HG03378 (cell line): ENCODE measurements at regions not wholly inside any gene's neighbourhood (a gene's known extent, or its start where the extent isn't known, plus 50 kb on each side); places are given as distances from the start of the nearest gene placed in this dataset.
A peak's percentile ranks its signal among the peaks of the same experiment; 100 is the strongest.

Source experiments
- ATAC-seq: cut with Tn5 transposase; IDR thresholded peaks from one replicate; pipeline ENCODE4 v1.9.1; 2021; ENCODE audit warnings: mild to moderate bottlenecking, moderate library complexity; ENCODE audit not compliant: unreplicated experiment

DNA sequence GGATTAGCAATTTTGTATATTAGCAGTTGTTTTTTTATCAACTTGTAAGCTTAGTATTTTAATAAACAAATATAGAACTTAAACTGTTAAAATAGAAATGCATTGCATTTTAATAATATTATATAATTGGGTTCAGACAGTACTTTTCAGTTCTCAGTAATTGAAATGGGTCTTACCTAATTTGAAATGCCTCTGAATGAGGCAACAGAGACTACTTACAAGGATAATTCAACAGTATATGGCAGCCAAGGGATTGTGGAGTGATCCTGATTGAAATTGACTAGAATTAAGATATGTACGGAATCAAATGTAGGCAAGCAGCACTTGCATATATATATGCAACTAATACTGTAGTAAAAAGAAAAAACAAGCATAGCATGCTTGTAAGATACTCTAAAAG, 1503.9 kb upstream of the MIR17HG start:
- ATAC-seq: no peak

DNA sequence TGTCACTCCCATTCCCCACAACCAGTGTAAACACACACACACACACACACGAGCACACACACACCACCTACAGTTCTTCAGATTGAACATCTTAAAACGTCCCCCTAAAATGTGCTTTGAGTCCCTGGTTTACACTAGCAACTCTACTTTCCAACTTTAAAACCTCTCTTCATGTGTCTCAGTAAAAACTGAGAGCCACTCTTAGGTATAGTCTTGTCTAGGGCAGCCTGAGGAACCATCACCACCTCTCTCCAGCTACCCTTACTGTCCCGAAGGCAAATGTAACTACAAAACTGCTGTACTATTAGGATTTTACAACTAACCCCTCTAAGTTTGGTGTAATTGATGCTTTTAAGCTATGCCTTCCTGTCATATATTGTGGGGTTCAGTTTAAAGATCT, 1501.6 kb upstream of the MIR17HG start:
- no peak for ATAC-seq

DNA sequence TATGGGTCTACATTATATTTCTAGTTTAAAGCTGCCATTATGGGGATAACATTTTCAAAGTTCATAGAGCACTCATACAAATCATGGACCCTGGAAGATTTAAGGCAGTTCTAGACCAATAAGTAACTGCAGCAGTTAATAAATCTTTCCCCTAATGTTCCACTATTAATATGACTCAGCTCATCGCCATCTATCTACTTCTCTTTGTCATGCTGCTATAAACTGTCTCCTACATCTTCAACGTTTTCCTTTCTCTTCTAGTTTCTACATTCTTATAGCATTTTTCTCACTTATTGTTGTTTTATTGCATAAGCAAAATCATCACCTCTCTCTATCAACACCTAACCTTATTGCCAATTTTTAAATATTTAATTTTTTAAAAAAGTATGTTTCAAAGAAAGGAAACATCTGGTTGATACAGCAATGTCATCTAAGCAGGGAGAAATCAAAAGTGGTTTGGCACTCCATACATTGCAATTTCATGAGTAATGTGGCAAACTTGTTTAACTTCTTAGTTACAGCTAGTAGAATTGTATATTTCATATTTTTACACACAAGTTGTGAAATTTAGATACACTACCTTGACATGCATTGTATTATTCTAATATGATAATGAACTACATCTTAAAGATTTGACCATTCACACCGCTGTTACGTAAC, 1500.4 kb upstream of the MIR17HG start:
- ATAC-seq: no peak

DNA sequence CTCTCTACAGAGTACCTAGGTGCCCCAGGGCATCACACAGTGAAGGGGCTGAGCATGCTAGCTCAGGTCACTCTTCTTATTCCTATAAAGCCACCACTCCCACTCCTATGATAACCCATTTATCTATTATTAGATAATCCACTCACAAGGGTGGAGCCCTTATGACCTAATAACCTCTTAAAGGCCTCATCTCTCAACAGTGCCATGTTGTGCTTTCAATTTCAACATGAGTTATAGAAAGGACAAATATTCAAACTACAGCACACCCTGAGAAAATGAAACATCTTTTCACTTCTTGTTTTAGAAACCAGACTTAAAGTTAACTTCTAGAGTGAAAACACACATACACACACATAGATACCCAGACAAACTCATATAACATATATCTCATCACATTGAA, 1494.9 kb upstream of the MIR17HG start:
- no peak for ATAC-seq

DNA sequence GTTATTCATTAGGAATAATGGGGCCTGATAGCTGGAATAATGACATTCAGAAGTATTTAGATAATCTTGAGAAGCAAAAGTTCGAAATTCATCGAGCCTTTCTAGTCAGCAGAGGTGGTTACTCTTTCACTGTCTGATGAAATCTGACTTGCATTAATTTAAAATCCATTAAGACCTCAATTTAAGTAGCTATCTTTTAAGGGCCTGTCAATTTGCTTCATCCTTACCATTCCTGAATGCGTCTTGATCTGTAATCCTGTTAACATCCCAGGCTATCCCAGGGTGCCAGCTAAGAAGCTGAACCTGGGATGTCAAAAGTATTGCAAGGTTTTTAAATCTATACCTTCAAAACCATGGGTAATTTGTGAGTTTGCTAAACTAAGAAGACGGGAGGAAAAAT, 1491.0 kb upstream of the MIR17HG start:
- ATAC-seq: no peak

DNA sequence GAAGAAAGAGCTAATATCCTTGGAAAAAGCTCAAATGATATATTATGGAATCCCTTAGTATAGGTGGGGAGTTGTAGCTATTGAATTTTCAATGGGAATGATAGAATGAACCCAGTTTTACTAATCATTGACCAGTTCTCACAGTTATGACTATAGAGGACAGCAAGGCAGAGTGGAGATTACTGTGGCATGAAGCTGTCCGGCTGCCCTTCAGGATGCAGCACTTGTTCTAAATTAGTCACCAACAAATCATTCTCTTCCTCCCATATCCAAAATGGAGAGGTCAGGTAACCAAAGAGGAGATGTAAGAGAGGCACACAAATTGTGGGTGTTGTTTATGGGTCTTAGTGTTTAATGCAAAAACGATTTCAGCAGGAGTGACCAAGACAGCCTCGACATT, 1490.0 kb upstream of the MIR17HG start:
- no peak for ATAC-seq

DNA sequence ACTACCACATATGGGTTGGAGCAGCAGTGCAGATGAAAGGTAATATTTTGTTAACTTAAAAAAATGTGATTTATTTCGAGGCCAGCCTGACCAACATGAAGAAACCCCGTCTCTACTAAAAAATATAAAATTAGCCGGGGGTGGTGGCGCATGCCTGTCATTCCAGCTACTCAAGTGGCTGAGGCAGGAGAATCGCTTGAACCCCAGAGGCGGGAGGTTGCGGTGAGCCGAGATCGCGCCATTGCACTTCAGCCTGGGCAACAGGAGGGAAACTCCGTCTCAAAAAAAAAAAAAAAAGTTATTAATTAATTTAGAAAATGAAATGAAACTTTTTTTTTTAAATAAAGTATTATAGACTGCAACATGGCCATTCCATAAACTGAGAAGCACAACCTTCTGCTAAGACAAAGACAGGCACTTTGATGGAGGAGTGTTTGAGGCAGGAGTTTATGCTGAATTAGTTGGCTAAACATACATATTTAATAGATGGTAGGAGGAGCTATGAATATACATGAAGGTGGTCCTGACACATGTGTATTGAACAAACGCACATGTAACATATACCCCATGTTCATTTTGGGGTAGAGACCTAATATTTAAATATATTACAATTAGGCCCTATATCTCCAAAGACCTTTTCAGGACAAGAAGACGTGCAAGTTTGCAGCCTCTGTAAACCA, 1485.3 kb upstream of the MIR17HG start:
- no peak for ATAC-seq

DNA sequence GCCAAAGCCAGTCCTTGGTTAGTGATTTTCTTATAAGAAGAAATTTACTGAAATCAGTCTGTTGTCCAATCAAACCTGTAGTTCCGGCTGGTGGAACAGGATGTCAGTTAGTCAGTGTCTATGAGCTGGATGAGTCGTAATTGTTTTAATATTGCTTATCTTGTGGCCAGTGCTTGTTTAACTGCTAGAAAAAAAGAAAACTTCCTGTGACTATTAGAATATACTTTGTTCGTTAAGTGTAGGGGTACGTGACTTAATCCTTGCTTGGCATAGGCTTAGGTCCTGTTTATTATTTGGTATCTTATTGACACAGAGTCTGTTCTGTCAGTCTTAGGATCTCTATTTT, 1484.8 kb upstream of the MIR17HG start:
- no peak for ATAC-seq

DNA sequence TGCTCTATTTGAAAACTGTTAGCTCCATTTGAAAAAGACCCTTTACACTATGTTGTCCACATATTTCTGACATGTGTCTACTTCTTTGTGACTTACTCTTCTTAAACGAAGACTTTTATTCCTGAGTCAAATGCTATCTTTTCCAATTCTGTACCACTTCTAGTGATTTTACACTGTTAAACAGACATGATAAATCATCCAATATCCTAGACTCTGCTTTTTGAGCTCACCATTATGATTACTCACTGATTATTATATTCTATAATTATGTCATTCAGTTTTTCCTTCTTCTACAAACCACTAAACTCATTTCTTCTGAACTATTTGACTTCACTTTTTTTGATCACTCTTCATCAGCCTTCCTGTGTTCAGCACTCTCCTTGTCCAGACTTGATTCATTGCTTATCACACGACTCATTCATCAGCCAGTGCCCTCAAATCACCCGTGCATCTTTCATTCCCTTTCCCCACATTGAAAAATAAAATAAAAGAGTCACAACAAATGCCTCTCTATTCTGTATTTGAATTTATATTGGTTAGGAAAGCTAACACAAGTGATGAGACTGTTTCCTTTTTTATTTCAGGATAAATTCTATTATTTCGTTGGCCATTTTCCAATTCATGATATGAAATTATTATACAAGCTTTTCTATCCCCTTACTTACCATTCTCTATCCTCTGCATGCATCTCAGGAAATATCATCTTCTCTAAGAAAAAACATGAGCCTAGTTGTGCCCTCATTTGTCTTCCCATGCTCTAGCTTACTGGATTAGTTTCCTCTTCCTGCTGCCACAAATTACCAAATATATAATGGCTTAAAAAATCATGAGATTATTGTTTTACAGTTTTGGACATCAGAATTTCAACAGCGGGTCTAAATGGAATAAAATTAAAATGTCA, 1482.1 kb upstream of the MIR17HG start:
- ATAC-seq: no peak

DNA sequence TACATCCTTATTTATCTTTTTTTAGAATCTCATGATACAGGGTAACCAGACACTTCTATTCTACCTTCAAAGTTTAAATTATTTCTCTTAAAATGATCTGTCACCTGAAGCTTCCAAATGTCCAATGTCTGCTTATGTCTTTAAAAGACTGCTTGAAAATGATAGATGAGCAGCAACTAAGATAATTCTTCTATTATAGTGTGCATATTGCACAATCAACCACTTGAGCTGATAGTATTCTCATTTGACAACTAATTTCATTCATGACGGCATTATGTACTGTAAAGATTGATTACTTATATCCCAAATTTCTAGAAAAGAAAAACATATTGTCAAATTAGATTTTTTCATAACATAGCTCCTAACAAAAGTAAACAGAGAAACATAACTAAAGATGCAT, 1478.2 kb upstream of the MIR17HG start:
- ATAC-seq: no peak

DNA sequence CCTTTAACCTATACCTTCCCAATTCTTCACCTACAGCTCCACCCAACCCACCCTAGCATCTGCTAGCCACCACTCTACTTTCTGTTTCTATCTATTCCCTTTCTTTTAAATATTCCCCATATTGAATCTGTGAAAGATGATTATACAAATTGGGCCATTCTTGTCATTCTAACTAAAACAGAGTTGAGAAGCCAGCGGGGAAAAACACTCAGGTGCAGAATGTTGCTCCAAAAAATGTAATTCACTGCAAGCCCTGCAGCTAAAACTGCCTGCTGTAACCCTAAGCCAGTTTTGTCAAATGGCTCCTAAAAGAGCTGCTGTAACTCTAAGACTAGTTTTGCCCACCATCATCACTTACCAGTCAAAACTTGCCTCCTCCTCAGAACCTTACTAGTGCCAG, 1468.6 kb upstream of the MIR17HG start:
- ATAC-seq: no peak

DNA sequence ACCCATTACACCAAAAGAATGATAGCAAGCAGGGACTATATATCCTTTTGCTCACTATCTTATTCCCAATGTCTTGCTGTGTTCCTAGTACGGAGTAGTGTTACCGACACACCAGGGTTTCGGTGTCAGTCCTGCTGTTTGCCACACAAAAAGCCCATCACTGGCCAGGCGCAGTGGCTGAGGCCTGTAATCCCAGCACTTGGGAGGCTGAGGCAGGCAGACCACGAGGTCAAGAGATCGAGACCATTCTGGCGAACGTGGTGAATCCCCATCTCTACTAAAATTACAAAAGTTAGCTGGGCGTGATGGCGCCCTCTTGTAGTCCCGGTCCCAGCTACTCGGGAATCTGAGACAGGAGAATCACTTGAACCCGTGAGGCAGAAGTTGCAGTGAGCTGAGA, 1467.3 kb upstream of the MIR17HG start:
- no peak for ATAC-seq

DNA sequence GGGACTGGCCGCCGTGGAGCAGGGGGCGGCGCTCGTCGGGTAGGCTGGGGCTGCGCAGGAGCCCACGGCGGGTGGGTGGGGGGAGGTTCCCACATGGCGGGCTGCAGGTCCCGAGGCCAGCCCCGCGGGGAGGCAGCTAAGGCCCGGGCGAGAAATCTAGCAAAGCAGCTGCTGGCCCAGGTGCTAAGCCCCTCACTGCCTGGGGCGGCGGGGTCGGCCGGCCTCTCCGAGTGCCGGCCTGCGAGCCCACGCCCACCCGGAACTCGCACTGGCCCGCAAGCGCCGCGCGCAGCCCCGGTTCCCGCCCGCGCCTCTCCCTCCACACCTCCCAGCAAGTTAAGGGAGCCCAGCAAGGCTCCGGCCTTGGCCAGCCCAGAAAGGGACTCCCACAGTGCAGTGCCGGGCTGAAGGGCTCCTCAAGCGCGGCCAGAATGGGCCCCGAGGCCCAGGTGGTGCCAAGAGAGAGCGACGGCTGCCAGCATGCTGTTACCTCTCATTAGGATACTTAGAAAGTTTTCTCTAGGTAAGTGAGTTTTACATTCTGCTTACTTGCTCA, 1463.5 kb upstream of the MIR17HG start:
- ATAC-seq: no peak

DNA sequence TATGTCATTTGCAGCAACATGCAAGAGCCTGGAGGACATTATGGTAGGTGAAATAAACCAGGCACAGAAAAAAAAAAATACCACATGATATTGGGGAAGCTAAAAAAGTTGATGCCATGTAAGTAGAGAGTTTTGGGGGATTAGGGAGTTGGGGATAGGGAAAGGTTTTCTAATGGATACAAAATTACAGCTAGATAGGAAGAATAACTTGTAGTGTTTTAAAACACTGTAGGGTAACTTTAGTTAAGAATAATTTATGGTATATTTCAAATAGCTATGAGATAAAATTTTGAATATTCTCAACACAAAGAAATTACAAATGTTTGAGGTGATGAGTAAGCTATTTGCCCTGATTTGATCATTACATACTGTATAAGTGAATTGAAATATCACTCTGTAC, 1456.7 kb upstream of the MIR17HG start:
- ATAC-seq: no peak

DNA sequence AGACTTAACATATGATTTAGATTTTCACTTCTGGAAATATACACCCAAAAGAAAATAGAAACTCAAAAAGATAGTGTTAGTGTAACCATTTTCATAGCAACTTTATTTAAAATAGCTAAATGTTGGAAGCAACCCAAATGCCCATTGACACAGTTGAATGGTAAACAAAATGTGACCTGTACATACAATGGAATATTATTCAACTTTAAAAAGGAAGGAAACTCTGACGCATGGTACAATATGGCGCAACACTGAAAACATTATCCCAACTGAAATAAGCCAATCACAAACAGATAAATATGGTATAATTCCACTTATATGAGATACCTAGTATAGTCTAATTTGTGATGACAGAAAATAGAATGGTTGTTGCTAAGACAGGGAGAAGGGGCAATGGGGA, 1456.1 kb upstream of the MIR17HG start:
- no peak for ATAC-seq

DNA sequence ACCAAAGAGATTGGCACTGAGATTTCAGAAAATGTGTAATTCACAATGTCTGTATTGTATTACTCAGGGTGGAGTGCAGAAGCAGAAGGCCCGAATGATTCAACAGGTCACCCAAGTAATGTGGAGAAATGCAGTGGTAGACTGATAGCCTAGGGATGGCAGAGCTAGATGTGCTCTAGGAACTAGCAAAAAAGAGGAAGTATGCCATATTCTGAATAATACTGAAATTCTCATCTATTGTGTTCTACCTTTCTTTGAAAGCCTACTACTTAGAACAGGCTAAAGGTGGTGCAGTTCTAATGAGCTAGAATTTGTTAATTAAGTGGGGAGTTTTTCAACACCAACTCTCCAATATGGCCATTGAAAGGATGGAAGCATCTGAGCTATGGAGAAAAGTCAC, 1449.8 kb upstream of the MIR17HG start:
- ATAC-seq: peak; percentile 74

DNA sequence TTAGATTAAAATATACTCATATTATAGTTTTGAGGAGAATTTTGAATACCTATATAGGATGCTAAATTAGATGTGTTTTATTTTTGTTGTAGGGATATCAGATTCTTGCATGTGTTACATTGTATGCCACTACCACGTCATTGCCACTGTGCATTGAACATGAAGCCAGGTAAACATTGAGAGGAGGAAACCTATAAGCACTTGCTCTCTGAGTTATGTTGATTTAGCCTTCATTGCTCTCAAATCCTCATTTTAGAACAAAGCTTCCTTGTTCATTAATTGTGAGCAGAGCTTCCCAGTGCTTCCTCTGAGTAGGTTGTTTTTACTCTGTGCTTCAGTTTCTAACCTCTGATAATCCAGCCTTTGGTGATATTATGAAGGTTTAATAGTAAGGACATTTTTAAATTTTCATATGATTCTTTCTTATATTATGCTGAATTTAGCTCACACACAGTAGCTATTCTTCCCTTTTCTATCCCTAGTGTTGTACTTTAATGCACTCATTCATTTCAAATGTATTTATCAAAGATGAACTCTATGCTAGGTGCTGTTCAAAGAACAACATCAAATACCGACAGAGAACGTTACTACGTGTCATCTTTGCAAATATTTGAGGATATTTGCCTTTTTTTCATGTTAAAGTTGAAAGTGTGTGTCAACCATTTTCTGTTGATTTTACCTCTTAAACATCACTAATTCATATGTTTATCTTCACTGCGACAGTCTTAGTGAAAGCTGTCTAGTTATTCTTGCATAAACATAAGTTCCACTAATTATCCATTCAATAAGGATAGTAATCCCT, 1448.0 kb upstream of the MIR17HG start:
- ATAC-seq: no peak

DNA sequence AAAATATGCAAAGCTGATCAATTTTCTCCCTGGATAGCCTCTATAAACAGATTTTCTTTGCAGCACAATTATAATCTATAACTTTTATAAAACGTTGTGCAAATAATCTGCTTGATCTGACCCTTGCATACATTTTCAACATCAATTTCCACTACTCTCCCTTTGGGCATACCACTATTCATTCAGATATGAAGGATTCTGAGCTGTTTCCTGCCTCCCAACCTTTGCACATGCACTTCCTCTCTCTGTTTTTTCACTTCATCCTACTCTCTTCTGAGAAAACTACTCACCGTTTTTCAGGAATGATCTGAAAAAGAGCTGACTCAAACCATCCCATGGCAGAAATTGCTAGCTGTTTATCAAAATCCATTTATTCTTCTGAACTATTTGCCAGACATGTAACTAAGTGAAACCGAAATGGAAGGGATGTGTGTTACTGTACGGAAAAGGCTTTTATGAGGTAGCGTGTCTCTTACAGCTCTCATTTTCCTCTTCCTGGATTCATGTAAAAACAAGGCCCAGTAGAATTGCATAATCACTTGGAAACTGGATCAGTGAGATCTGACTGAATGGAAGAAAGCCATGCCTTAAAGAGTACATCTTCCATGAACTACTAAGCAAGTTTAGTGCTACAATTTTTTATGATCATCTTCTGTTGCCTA, 1447.3 kb upstream of the MIR17HG start:
- ATAC-seq: no peak

DNA sequence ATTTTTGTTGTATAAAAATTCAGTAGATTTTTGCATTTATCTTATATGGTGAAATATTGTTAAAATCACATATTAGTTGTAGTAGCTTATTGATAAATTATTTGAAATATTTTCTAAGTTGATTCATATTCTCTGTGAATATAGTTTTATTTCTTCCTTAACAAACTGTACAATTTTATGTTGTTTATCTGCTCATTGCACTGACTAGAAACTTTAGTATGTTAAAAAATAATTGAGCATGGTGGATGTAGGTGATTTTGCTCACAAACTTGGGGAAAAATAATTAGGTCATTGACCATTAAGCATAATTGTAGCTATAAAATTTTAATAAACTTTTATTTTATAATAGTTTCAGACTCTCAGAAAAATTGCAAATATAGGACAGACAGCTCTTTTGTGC, 1445.3 kb upstream of the MIR17HG start:
- no peak for ATAC-seq

DNA sequence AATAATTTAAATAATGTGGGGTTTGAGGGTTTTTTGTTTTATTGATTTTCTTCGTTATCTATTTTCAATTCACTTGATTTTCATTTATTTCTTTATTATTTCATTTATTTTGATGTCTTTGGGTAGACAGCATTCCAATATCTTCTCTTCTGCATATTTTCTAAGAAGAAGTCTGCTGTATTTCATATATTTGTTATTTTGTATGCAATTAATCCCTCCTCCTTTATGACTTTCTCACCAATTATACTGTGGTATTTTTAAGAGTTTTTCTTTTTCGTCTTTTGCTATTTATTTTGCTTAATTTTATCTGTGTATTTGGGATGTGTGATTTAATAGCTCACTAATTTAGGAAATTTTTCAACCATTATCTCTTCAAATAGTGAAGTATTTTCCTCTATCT, 1444.4 kb upstream of the MIR17HG start:
- ATAC-seq: no peak
